ENCODE measurements at regions not wholly inside any gene's neighbourhood (a gene's known extent, or its start where the extent isn't known, plus 50 kb on each side); places are given as distances from the start of the nearest gene placed in this dataset.

DNA sequence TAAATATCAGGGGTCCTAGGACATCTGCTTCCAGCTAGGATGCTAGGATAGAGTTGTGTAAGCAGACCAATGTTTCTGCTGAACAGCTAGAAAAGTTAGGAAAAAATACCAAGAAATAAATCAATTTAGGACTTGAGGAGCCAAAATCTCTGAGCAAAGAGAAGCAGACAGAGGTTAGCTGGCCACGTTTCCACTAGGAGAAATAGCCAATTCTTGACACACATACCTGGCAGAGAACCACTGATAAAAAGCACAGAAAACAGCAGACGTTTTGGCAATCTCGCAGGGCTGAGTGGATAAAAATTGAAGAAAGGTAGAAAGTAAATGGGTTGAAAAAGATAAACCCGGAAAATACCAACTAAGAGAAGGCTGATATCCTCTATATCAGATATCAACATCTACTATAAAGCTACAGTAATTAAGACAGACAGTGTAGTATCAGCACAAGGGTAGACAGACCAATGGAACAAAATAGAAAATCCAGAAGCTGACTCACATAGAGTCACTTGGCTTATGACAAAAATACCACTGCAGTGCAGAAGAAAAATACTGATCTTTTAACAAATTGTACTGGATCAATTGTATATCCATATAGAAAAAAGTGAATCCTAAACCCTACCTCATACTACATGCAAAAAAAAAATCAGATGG is 306.1 kb upstream of the KLHL29 start:
- ChIA-PET CTCF (no interaction called here), POLR2A (no interaction called here)
- no peaks in the 10 kb centered on the region for H3K9me3 ChIP-seq
- H3K36me3 ChIP-seq (ENCODE audit: control insufficient read depth, insufficient read depth, low read length) = no peaks in the 10 kb centered on the region
- no peaks in the 10 kb centered on the region for H3K4me1 ChIP-seq
- H3K27ac Mint-ChIP-seq (ENCODE audit: unreplicated experiment) = no peak overlapping the region
- BruUV-seq (replicated peaks) = no TSS peak
- H3K36me3 Mint-ChIP-seq (ENCODE audit: insufficient read depth, unreplicated experiment) = no peaks in the 10 kb centered on the region
- TF ChIP-seq, protein P1, sequence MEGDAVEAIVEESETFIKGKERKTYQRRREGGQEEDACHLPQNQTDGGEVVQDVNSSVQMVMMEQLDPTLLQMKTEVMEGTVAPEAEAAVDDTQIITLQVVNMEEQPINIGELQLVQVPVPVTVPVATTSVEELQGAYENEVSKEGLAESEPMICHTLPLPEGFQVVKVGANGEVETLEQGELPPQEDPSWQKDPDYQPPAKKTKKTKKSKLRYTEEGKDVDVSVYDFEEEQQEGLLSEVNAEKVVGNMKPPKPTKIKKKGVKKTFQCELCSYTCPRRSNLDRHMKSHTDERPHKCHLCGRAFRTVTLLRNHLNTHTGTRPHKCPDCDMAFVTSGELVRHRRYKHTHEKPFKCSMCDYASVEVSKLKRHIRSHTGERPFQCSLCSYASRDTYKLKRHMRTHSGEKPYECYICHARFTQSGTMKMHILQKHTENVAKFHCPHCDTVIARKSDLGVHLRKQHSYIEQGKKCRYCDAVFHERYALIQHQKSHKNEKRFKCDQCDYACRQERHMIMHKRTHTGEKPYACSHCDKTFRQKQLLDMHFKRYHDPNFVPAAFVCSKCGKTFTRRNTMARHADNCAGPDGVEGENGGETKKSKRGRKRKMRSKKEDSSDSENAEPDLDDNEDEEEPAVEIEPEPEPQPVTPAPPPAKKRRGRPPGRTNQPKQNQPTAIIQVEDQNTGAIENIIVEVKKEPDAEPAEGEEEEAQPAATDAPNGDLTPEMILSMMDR (IDR thresholded peaks at IDR 0.05; ENCODE audit: insufficient read depth in 1 of 2, low read depth in 1 of 2, low read length in 1 of 2, severe bottlenecking in 1 of 2, unreplicated experiment in 1 of 2) = no peak
- no peak overlapping the region for H3K4me3 Mint-ChIP-seq (ENCODE audit: unreplicated experiment)
- peaks cover 9% of the 10 kb centered on the region for H3K4me1 Mint-ChIP-seq (ENCODE audit: low read depth, unreplicated experiment)
- peaks cover 27% of the 10 kb centered on the region for H3K9me3 Mint-ChIP-seq (ENCODE audit: unreplicated experiment)
- no peak for DNase-seq
- peaks cover 10% of the 10 kb centered on the region for H3K27me3 Mint-ChIP-seq (ENCODE audit: insufficient read depth, unreplicated experiment)
- H3K27me3 ChIP-seq (replicated peaks; ENCODE audit: control insufficient read depth, insufficient read depth, low read length) = no peaks in the 10 kb centered on the region
- H3K4me3 ChIP-seq (ENCODE audit: low read depth, low read length) = no peak overlapping the region
- intact Hi-C loops (cut with micrococcal nuclease; ENCODE audit: unreplicated experiment) = no loop called here

DNA sequence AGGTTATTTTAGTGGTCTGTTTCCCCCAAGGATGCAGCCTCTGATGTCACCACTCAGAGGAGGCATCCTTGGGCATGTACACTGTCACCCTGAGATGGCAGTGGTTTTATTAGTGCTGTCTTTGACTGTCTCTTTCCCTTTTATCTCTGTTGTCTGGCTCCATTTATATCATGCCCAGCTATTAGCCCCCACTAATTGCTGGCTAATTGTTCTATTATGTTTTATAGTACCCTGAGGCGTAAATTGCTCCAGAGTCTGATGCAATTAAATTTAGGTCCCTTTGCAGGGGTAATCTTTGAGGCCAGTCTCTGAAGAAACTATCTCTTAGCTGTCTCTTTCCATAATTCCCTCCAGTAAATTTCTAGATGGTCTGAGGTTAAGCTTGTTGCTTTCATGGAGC is 301.0 kb upstream of the KLHL29 start:
- no peaks in the 10 kb centered on the region for H3K9me3 ChIP-seq
- H3K9me3 Mint-ChIP-seq (ENCODE audit: unreplicated experiment) = peaks cover 38% of the 10 kb centered on the region
- H3K4me3 Mint-ChIP-seq (ENCODE audit: unreplicated experiment) = no peak overlapping the region
- CTCF ChIA-PET = no interaction called here
- TF ChIP-seq, protein P1 (IDR thresholded peaks at IDR 0.05; ENCODE audit: insufficient read depth in 1 of 2, low read depth in 1 of 2, low read length in 1 of 2, severe bottlenecking in 1 of 2, unreplicated experiment in 1 of 2) = no peak
- H3K27me3 ChIP-seq (replicated peaks; ENCODE audit: control insufficient read depth, insufficient read depth, low read length) = no peaks in the 10 kb centered on the region
- peaks cover 4% of the 10 kb centered on the region for H3K27me3 Mint-ChIP-seq (ENCODE audit: insufficient read depth, unreplicated experiment)
- H3K4me3 ChIP-seq (ENCODE audit: low read depth, low read length) = no peak overlapping the region
- H3K36me3 ChIP-seq (ENCODE audit: control insufficient read depth, insufficient read depth, low read length) = no peaks in the 10 kb centered on the region
- peaks cover 19% of the 10 kb centered on the region for H3K4me1 Mint-ChIP-seq (ENCODE audit: low read depth, unreplicated experiment)
- H3K27ac Mint-ChIP-seq (ENCODE audit: unreplicated experiment) = no peak overlapping the region
- no peak for DNase-seq
- POLR2A ChIA-PET = no interaction called here
- no TSS peak for BruUV-seq (replicated peaks)
- no peaks in the 10 kb centered on the region for H3K4me1 ChIP-seq
- H3K36me3 Mint-ChIP-seq (ENCODE audit: insufficient read depth, unreplicated experiment) = no peaks in the 10 kb centered on the region
- intact Hi-C loops (cut with micrococcal nuclease; ENCODE audit: unreplicated experiment) = no loop called here

DNA sequence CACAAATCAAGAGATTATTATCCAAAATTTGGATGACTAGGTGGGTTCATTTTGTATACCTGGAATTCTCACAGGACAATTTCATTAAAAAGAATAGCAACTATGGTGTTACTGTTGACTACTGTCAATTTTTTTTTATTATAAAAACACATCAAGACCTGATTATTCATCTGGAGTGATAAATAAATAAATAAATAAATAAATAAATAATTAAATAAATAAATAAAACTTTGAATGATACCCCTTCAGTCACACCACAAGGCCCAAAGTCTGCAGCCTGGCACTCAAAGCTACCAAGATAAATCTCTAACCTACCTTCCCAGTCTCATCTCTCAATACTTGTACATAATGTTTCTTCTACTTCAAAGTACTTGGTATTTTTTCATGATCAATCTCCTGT is 294.0 kb upstream of the KLHL29 start:
- Mint-ChIP-seq H3K4me1 (ENCODE audit: low read depth, unreplicated experiment) (peaks cover 10% of the 10 kb centered on the region), H3K36me3 (ENCODE audit: insufficient read depth, unreplicated experiment) (no peaks in the 10 kb centered on the region), H3K9me3 (ENCODE audit: unreplicated experiment) (peaks cover 23% of the 10 kb centered on the region), H3K4me3 (ENCODE audit: unreplicated experiment) (no peak overlapping the region), H3K27me3 (ENCODE audit: insufficient read depth, unreplicated experiment) (no peaks in the 10 kb centered on the region), H3K27ac (ENCODE audit: unreplicated experiment) (no peak overlapping the region)
- no peaks in the 10 kb centered on the region for H3K9me3 ChIP-seq
- no peaks in the 10 kb centered on the region for H3K27me3 ChIP-seq (replicated peaks; ENCODE audit: control insufficient read depth, insufficient read depth, low read length)
- no peaks in the 10 kb centered on the region for H3K4me1 ChIP-seq
- CTCF ChIA-PET = no interaction called here
- intact Hi-C loops (cut with micrococcal nuclease; ENCODE audit: unreplicated experiment) = no loop called here
- no peaks in the 10 kb centered on the region for H3K36me3 ChIP-seq (ENCODE audit: control insufficient read depth, insufficient read depth, low read length)
- no TSS peak for BruUV-seq (replicated peaks)
- POLR2A ChIA-PET = no interaction called here
- TF ChIP-seq, protein P1 (IDR thresholded peaks at IDR 0.05; ENCODE audit: insufficient read depth in 1 of 2, low read depth in 1 of 2, low read length in 1 of 2, severe bottlenecking in 1 of 2, unreplicated experiment in 1 of 2) = no peak
- H3K4me3 ChIP-seq (ENCODE audit: low read depth, low read length) = no peak overlapping the region
- no peak for DNase-seq

Data from Caco-2 (cell line).